HG03378 (cell line): ENCODE measurements at regions not wholly inside any gene's neighbourhood (a gene's known extent, or its start where the extent isn't known, plus 50 kb on each side); places are given as distances from the start of the nearest gene placed in this dataset.
"Not testable (repeated sequence)": the region's sequence is repeated elsewhere in the genome, so short reads cannot be mapped to it uniquely, and the experiment has no call there.

Experiments used
- ATAC-seq: cut with Tn5 transposase; IDR thresholded peaks from one replicate; pipeline ENCODE4 v1.9.1; 2021; ENCODE audit warnings: mild to moderate bottlenecking, moderate library complexity; ENCODE audit not compliant: unreplicated experiment

GRCh38 chr2:120513776-120514357 is 167.9 kb downstream of the INHBB start:
- ATAC-seq, result no peak

GRCh38 chr2:120514521-120514920 is 168.6 kb downstream of the INHBB start:
- ATAC-seq, result no peak

GRCh38 chr2:120515066-120515758 is 169.3 kb downstream of the INHBB start:
- not testable (repeated sequence) for ATAC-seq

- ATAC-seq, result no peak
Measured at GRCh38 chr2:120515759-120516678, 170.1 kb downstream of the INHBB start.

- ATAC-seq, result no peak
Measured at GRCh38 chr2:120516679-120517314, 170.9 kb downstream of the INHBB start.

GRCh38 chr2:120517751-120518469 is 172.0 kb downstream of the INHBB start:
- no peak for ATAC-seq

GRCh38 chr2:120518819-120519218 is 172.9 kb downstream of the INHBB start:
- no peak for ATAC-seq

- ATAC-seq, result no peak
Measured at GRCh38 chr2:120519469-120519868, 173.5 kb downstream of the INHBB start.

- ATAC-seq, result no peak
Measured at GRCh38 chr2:120520454-120520853, 174.5 kb downstream of the INHBB start.

- no peak for ATAC-seq
Measured at GRCh38 chr2:120520929-120521912, 175.3 kb downstream of the INHBB start.

- ATAC-seq, result no peak
Measured at GRCh38 chr2:120522151-120522751, 176.3 kb downstream of the INHBB start.

- ATAC-seq, result no peak
Measured at GRCh38 chr2:120523766-120524165, 177.8 kb downstream of the INHBB start.

GRCh38 chr2:120524174-120524573 is 178.2 kb downstream of the INHBB start:
- ATAC-seq, result no peak

- no peak for ATAC-seq
Measured at GRCh38 chr2:120525056-120526046, 179.4 kb downstream of the INHBB start.

- no peak for ATAC-seq
Measured at GRCh38 chr2:120526047-120526562, 180.2 kb downstream of the INHBB start.

- no peak for ATAC-seq
Measured at GRCh38 chr2:120526997-120527945, 181.3 kb downstream of the INHBB start.
